ENCODE measurements at regions not wholly inside any gene's neighbourhood (a gene's known extent, or its start where the extent isn't known, plus 50 kb on each side); places are given as distances from the start of the nearest gene placed in this dataset.

DNA sequence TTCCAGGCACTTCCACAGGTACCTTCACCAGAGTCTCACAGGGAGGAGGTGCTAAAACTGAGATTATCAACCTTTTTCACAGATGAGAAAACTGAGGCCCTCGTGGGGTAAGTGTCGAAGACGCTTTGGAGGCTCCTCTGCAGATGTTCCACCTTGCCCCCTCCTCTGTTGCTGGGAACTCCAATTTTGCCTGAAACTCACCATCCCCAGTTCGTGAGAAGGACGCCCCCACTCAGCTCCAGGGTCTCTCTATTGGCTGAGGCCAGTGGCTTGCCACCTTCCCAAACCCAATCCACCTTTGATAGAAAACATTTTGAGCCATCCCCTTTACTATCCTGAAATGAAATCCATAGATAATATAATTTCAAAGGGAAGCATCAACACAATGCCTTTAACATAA, 109.1 kb downstream of the CYP26B1 start:
- Histone ChIP-seq H3K4me2 (no peak overlapping the region), H2AFZ (no peak overlapping the region), H3K27me3 (ENCODE audit: insufficient read depth, low read depth) (no peaks in the 10 kb centered on the region), H3K4me3 (no peak overlapping the region), H3K4me1 (replicated peaks; ENCODE audit: insufficient read depth) (no peaks in the 10 kb centered on the region), H3K36me3 (ENCODE audit: low read depth) (no peaks in the 10 kb centered on the region), H3K9me2 (ENCODE audit: insufficient read depth) (no peaks in the 10 kb centered on the region), H3K27ac (no peak overlapping the region), H3K79me2 (ENCODE audit: low read depth) (no peaks in the 10 kb centered on the region), H3F3A (ENCODE audit: insufficient read depth, low read depth) (no peaks in the 10 kb centered on the region), H4K20me1 (ENCODE audit: insufficient read depth) (no peaks in the 10 kb centered on the region), H3K9me3 (ENCODE audit: insufficient read depth, low read depth) (peaks cover 1% of the 10 kb centered on the region; the same call in 1 of the 2 replicates)
- BruUV-seq (replicated peaks), result no TSS peak
- intact Hi-C loops (cut with micrococcal nuclease; ENCODE audit: unreplicated experiment), result no loop called here
- TF ChIP-seq EZH2 (IDR thresholded peaks at IDR 0.05; ENCODE audit: low read depth), result no peak
- no peak for TF ChIP-seq CTCF (conservative IDR thresholded peaks at IDR 0.05)
- CTCF ChIA-PET, result no interaction called here
- no peak for DNase-seq
- POLR2A ChIA-PET (ENCODE audit: unreplicated experiment), result no interaction called here

DNA sequence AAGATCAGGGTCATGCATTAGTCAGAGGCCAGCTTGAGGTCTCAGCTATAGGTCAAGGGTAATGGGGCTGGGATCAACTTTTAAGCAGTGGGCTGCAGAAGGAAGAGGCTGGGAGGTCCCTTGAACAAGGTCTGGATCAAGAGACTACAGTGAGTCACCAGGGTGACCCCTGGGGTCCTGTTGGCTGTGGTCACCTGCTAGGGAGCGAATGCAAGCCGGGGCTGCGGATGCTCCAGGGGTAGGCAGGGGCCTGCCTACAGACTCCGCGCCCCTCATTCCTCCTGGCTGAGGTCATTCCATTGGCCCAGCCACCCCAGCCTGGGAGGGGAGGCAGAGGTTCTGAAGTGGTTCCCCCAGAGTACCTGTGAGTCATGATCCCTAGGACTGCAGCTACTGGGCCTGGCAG, 110.4 kb downstream of the CYP26B1 start:
- no peak for TF ChIP-seq CTCF (conservative IDR thresholded peaks at IDR 0.05)
- TF ChIP-seq EZH2 (IDR thresholded peaks at IDR 0.05; ENCODE audit: low read depth), result no peak
- H3K27me3 ChIP-seq (ENCODE audit: insufficient read depth, low read depth), result no peaks in the 10 kb centered on the region
- H2AFZ ChIP-seq, result no peak overlapping the region
- no TSS peak for BruUV-seq (replicated peaks)
- CTCF ChIA-PET, result no interaction called here
- H3K4me1 ChIP-seq (replicated peaks; ENCODE audit: insufficient read depth), result peaks cover 7% of the 10 kb centered on the region
- no peak overlapping the region for H3K4me2 ChIP-seq
- H3K79me2 ChIP-seq (ENCODE audit: low read depth), result no peaks in the 10 kb centered on the region
- no peaks in the 10 kb centered on the region for H3F3A ChIP-seq (ENCODE audit: insufficient read depth, low read depth)
- no peaks in the 10 kb centered on the region for H3K36me3 ChIP-seq (ENCODE audit: low read depth)
- DNase-seq, result no peak
- no peak overlapping the region for H3K4me3 ChIP-seq
- H3K27ac ChIP-seq, result no peak overlapping the region
- POLR2A ChIA-PET (ENCODE audit: unreplicated experiment), result no interaction called here
- no peaks in the 10 kb centered on the region for H3K9me3 ChIP-seq (ENCODE audit: insufficient read depth, low read depth)
- H3K9me2 ChIP-seq (ENCODE audit: insufficient read depth), result no peaks in the 10 kb centered on the region
- no peaks in the 10 kb centered on the region for H4K20me1 ChIP-seq (ENCODE audit: insufficient read depth)
- intact Hi-C loops (cut with micrococcal nuclease; ENCODE audit: unreplicated experiment), result no loop called here

- Histone ChIP-seq H3K4me1 (replicated peaks; ENCODE audit: insufficient read depth) (peaks cover 13% of the 10 kb centered on the region), H2AFZ (no peak overlapping the region), H3K79me2 (ENCODE audit: low read depth) (no peaks in the 10 kb centered on the region), H3K27ac (no peak overlapping the region), H3K36me3 (ENCODE audit: low read depth) (no peaks in the 10 kb centered on the region), H3K4me3 (no peak overlapping the region), H3K9me3 (ENCODE audit: insufficient read depth, low read depth) (no peaks in the 10 kb centered on the region), H3K4me2 (no peak overlapping the region), H3F3A (ENCODE audit: insufficient read depth, low read depth) (no peaks in the 10 kb centered on the region), H4K20me1 (ENCODE audit: insufficient read depth) (no peaks in the 10 kb centered on the region), H3K9me2 (ENCODE audit: insufficient read depth) (no peaks in the 10 kb centered on the region), H3K27me3 (ENCODE audit: insufficient read depth, low read depth) (no peaks in the 10 kb centered on the region)
- ChIA-PET CTCF (no interaction called here), POLR2A (ENCODE audit: unreplicated experiment) (no interaction called here)
- intact Hi-C loops (cut with micrococcal nuclease; ENCODE audit: unreplicated experiment), result no loop called here
- no peak for DNase-seq
- no TSS peak for BruUV-seq (replicated peaks)
- TF ChIP-seq CTCF (conservative IDR thresholded peaks at IDR 0.05) (no peak), EZH2 (IDR thresholded peaks at IDR 0.05; ENCODE audit: low read depth) (no peak)
Measured at GRCh38 chr2:72036595-72036994, 111.1 kb downstream of the CYP26B1 start.

Data from PC-9 (cell line).